ENCODE measurements at regions not wholly inside any gene's neighbourhood (a gene's known extent, or its start where the extent isn't known, plus 50 kb on each side); places are given as distances from the start of the nearest gene placed in this dataset.

DNA sequence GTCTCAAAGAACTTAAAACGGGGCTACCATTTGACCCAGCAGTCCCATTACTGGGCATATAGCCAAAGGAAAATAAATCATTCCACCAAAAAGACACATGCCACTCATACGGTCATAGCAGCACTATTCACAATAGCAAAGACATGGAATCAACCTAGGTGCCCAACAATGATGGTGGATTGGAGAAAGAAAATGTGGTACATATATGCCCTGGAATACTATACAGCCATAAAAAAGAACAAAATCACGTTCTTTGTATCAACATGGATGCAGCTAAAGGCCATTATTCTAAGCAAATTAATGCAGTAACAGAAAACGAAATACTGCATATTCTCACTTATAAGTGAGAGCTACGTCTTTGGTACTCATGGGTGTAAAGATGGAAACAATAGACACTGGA, 138.1 kb upstream of the NEIL3 start:
- TF ChIP-seq, protein P1, sequence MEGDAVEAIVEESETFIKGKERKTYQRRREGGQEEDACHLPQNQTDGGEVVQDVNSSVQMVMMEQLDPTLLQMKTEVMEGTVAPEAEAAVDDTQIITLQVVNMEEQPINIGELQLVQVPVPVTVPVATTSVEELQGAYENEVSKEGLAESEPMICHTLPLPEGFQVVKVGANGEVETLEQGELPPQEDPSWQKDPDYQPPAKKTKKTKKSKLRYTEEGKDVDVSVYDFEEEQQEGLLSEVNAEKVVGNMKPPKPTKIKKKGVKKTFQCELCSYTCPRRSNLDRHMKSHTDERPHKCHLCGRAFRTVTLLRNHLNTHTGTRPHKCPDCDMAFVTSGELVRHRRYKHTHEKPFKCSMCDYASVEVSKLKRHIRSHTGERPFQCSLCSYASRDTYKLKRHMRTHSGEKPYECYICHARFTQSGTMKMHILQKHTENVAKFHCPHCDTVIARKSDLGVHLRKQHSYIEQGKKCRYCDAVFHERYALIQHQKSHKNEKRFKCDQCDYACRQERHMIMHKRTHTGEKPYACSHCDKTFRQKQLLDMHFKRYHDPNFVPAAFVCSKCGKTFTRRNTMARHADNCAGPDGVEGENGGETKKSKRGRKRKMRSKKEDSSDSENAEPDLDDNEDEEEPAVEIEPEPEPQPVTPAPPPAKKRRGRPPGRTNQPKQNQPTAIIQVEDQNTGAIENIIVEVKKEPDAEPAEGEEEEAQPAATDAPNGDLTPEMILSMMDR (conservative IDR thresholded peaks at IDR 0.05; ENCODE audit: low read length): no peak
- TF ChIP-seq EZH2phosphoT487 (IDR thresholded peaks at IDR 0.05; ENCODE audit: borderline replicate concordance): no peak

All from Loucy (cell line).